ENCODE measurements at regions not wholly inside any gene's neighbourhood (a gene's known extent, or its start where the extent isn't known, plus 50 kb on each side); places are given as distances from the start of the nearest gene placed in this dataset.

- no peaks in the 10 kb centered on the region for H3K27me3 ChIP-seq
- no peak overlapping the region for H3K4me3 Mint-ChIP-seq
- no peak overlapping the region for H3K9ac ChIP-seq
- H3K4me1 Mint-ChIP-seq = no peaks in the 10 kb centered on the region
- no peaks in the 10 kb centered on the region for H3K27me3 Mint-ChIP-seq (ENCODE audit: insufficient read depth, low read depth)
- no peak overlapping the region for H3K27ac ChIP-seq
- H3K4me2 ChIP-seq = no peak overlapping the region
- no peaks in the 10 kb centered on the region for H3F3A ChIP-seq (ENCODE audit: low read depth)
- H3K79me2 ChIP-seq (ENCODE audit: low read depth) = no peaks in the 10 kb centered on the region
- TF ChIP-seq EZH2 (IDR thresholded peaks at IDR 0.05) (no peak), CTCF (IDR thresholded peaks at IDR 0.05) (no peak)
- H3K9me3 ChIP-seq (ENCODE audit: low read depth) = no peaks in the 10 kb centered on the region
- no peak overlapping the region for H3K27ac Mint-ChIP-seq
- H3K4me3 ChIP-seq = no peak overlapping the region
- H3K4me1 ChIP-seq = no peaks in the 10 kb centered on the region
- no peaks in the 10 kb centered on the region for H3K36me3 ChIP-seq
- H3K9me3 Mint-ChIP-seq = no peaks in the 10 kb centered on the region
- H4K20me1 ChIP-seq (ENCODE audit: low read depth) = no peaks in the 10 kb centered on the region
- DNase-seq (ENCODE audit: low spot score) = no peak
- no peak overlapping the region for H2AFZ ChIP-seq (replicated peaks)
- H3K36me3 Mint-ChIP-seq = no peaks in the 10 kb centered on the region
Measured at GRCh38 chr12:62130834-62131552, 129.2 kb upstream of the USP15 start.

GRCh38 chr12:62133440-62133839 lies 126.8 kb upstream of the USP15 start:
- no peak overlapping the region for H3K27ac ChIP-seq
- H3K4me1 ChIP-seq = no peaks in the 10 kb centered on the region
- Mint-ChIP-seq H3K27me3 (ENCODE audit: insufficient read depth, low read depth) (peaks cover 2% of the 10 kb centered on the region), H3K4me3 (no peak overlapping the region), H3K9me3 (no peaks in the 10 kb centered on the region), H3K4me1 (peaks cover 3% of the 10 kb centered on the region), H3K27ac (no peak overlapping the region), H3K36me3 (no peaks in the 10 kb centered on the region)
- H3K4me3 ChIP-seq = no peak overlapping the region
- no peaks in the 10 kb centered on the region for H3F3A ChIP-seq (ENCODE audit: low read depth)
- no peak for DNase-seq (ENCODE audit: low spot score)
- no peaks in the 10 kb centered on the region for H3K27me3 ChIP-seq
- H3K36me3 ChIP-seq = no peaks in the 10 kb centered on the region
- no peak for TF ChIP-seq EZH2 (IDR thresholded peaks at IDR 0.05)
- TF ChIP-seq EZH2phosphoT487 (IDR thresholded peaks at IDR 0.05) = no peak
- TF ChIP-seq CTCF (IDR thresholded peaks at IDR 0.05) = no peak
- H3K4me2 ChIP-seq = no peak overlapping the region
- H3K9me3 ChIP-seq (ENCODE audit: low read depth) = no peaks in the 10 kb centered on the region
- H3K9ac ChIP-seq = no peak overlapping the region
- H4K20me1 ChIP-seq (ENCODE audit: low read depth) = no peaks in the 10 kb centered on the region
- no peak overlapping the region for H2AFZ ChIP-seq (replicated peaks)
- H3K79me2 ChIP-seq (ENCODE audit: low read depth) = no peaks in the 10 kb centered on the region

GRCh38 chr12:62135553-62136200 lies 124.5 kb upstream of the USP15 start:
- DNase-seq (ENCODE audit: low spot score) = no peak
- Histone ChIP-seq H3K4me1 (no peaks in the 10 kb centered on the region), H2AFZ (replicated peaks) (no peak overlapping the region), H3K4me3 (no peak overlapping the region), H3K79me2 (ENCODE audit: low read depth) (no peaks in the 10 kb centered on the region), H3K36me3 (no peaks in the 10 kb centered on the region), H3K27ac (no peak overlapping the region), H3F3A (ENCODE audit: low read depth) (no peaks in the 10 kb centered on the region), H3K27me3 (no peaks in the 10 kb centered on the region), H3K9me3 (ENCODE audit: low read depth) (no peaks in the 10 kb centered on the region), H3K9ac (no peak overlapping the region), H3K4me2 (no peak overlapping the region), H4K20me1 (ENCODE audit: low read depth) (no peaks in the 10 kb centered on the region)
- Mint-ChIP-seq H3K9me3 (no peaks in the 10 kb centered on the region), H3K4me1 (peaks cover 13% of the 10 kb centered on the region), H3K36me3 (no peaks in the 10 kb centered on the region), H3K27me3 (ENCODE audit: insufficient read depth, low read depth) (peaks cover 4% of the 10 kb centered on the region), H3K27ac (no peak overlapping the region), H3K4me3 (no peak overlapping the region)
- TF ChIP-seq EZH2 (IDR thresholded peaks at IDR 0.05) (no peak), CTCF (IDR thresholded peaks at IDR 0.05) (no peak), EZH2phosphoT487 (IDR thresholded peaks at IDR 0.05) (no peak)
